Chondrocyte (in vitro differentiated cells): ENCODE measurements at regions not wholly inside any gene's neighbourhood (a gene's known extent, or its start where the extent isn't known, plus 50 kb on each side); places are given as distances from the start of the nearest gene placed in this dataset.

ENCODE experiments used
- DNase-seq: peaks from one replicate; pipeline ENCODE4 v3.0.0; 2021; ENCODE audit warnings: mixed read lengths, low spot score
- H3K27ac Mint-ChIP-seq: one replicate; pipeline ENCODE4 v1.8.0; 2021; ENCODE audit warnings: mild to moderate bottlenecking, moderate library complexity, mixed read lengths; ENCODE audit not compliant: unreplicated experiment
- H3K27me3 Mint-ChIP-seq: 2 replicates; pipeline ENCODE4 v1.8.0; 2021; ENCODE audit warnings: low read depth, mixed read lengths
- H3K36me3 Mint-ChIP-seq: 2 replicates; pipeline ENCODE4 v1.8.0; 2021; ENCODE audit warnings: low read depth, mixed read lengths
- H3K4me1 Mint-ChIP-seq: 2 replicates; pipeline ENCODE4 v1.8.0; 2021; ENCODE audit warnings: low read depth, mild to moderate bottlenecking, mixed read lengths
- H3K4me3 Mint-ChIP-seq: one replicate; pipeline ENCODE4 v1.8.0; 2021; ENCODE audit warnings: mild to moderate bottlenecking, moderate library complexity, mixed read lengths; ENCODE audit not compliant: unreplicated experiment
- H3K9me3 Mint-ChIP-seq: 2 replicates; pipeline ENCODE4 v1.8.0; 2021; ENCODE audit warnings: low read depth, mixed read lengths
- CTCF ChIP-seq: fragments of 200-600 bp; sonication (generic); IDR thresholded peaks from 2 replicates; pipeline ENCODE4 v1.5.0; 2021; ENCODE audit warnings: antibody characterized with exemption, mild to moderate bottlenecking, moderate library complexity

GRCh38 chr5:153347611-153348010 is 142.9 kb upstream of the GRIA1 start:
- TF ChIP-seq CTCF, result no peak
- Mint-ChIP-seq H3K36me3 (no peaks in the 10 kb centered on the region), H3K9me3 (no peaks in the 10 kb centered on the region), H3K4me1 (no peaks in the 10 kb centered on the region), H3K4me3 (no peak overlapping the region), H3K27me3 (peaks cover 23% of the 10 kb centered on the region), H3K27ac (no peak overlapping the region)
- no peak for DNase-seq

- Mint-ChIP-seq H3K9me3 (no peaks in the 10 kb centered on the region), H3K27ac (no peak overlapping the region)
Observed at GRCh38 chr5:153350175-153350883, 140.1 kb upstream of the GRIA1 start.

GRCh38 chr5:153352685-153353219 is 137.7 kb upstream of the GRIA1 start:
- H3K9me3 Mint-ChIP-seq, result peaks cover 4% of the 10 kb centered on the region
- H3K4me1 Mint-ChIP-seq, result no peaks in the 10 kb centered on the region
- TF ChIP-seq CTCF, result no peak
- no peak overlapping the region for H3K4me3 Mint-ChIP-seq
- H3K27ac Mint-ChIP-seq, result no peak overlapping the region
- no peak for DNase-seq
- peaks cover 26% of the 10 kb centered on the region for H3K27me3 Mint-ChIP-seq
- no peaks in the 10 kb centered on the region for H3K36me3 Mint-ChIP-seq

More at GRCh38 chr5:153350175-153350883, 140.1 kb upstream of the GRIA1 start:
- DNase-seq, result no peak
- Mint-ChIP-seq H3K4me3 (no peak overlapping the region), H3K36me3 (no peaks in the 10 kb centered on the region), H3K4me1 (no peaks in the 10 kb centered on the region), H3K27me3 (peaks cover 22% of the 10 kb centered on the region)
- TF ChIP-seq CTCF, result no peak

- Mint-ChIP-seq H3K36me3 (no peaks in the 10 kb centered on the region), H3K9me3 (peaks cover 4% of the 10 kb centered on the region), H3K27ac (no peak overlapping the region), H3K27me3 (peaks cover 8% of the 10 kb centered on the region), H3K4me3 (no peak overlapping the region), H3K4me1 (no peaks in the 10 kb centered on the region)
- no peak for DNase-seq
- TF ChIP-seq CTCF, result no peak
Observed at GRCh38 chr5:153357493-153358112, 132.9 kb upstream of the GRIA1 start.

- Mint-ChIP-seq H3K9me3 (peaks cover 4% of the 10 kb centered on the region), H3K27ac (no peak overlapping the region), H3K4me1 (no peaks in the 10 kb centered on the region), H3K4me3 (no peak overlapping the region), H3K36me3 (no peaks in the 10 kb centered on the region), H3K27me3 (peaks cover 8% of the 10 kb centered on the region)
- no peak for DNase-seq
- TF ChIP-seq CTCF, result no peak
Observed at GRCh38 chr5:153358315-153358976, 132.0 kb upstream of the GRIA1 start.
